ENCODE measurements at regions not wholly inside any gene's neighbourhood (a gene's known extent, or its start where the extent isn't known, plus 50 kb on each side); places are given as distances from the start of the nearest gene placed in this dataset.
A peak's percentile ranks its signal among the peaks of the same experiment; 100 is the strongest.

DNA sequence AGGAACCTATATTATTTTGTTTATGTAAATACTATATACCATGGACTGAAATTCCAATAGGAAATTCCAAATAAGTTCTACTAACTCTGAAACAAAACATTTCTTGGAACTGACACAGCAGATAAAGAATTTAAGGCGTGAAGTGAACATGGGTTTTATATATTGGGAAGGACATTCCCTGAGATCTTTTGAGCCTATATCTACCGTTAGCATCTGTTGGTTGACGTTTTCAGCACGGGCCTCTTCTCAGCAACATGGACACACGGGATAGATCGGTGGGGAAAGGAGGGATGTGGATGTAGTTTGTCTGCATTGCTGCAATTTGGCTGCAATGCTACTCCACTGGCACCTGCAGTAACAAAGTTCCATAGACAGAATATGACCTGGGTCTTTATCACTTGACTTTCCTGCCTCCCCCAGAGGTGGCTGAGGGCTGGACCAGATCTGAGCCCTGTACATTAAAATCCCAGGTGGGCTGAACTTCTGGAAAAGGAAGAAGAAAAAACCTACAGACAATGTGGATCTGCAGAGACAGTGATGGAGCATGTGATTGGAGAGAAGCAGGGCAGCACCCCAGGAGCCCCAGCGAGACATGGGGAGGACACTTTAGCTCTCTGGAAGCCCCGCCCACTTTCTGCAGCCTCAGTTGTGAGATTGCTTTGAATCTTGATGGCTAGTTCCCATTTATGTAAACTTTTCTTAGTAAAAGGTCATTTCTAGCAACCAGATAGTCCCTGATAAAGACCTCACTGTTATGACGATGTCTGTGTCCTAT, 91.2 kb upstream of the CPEB4 start (continued):
- TF ChIP-seq, protein P1, sequence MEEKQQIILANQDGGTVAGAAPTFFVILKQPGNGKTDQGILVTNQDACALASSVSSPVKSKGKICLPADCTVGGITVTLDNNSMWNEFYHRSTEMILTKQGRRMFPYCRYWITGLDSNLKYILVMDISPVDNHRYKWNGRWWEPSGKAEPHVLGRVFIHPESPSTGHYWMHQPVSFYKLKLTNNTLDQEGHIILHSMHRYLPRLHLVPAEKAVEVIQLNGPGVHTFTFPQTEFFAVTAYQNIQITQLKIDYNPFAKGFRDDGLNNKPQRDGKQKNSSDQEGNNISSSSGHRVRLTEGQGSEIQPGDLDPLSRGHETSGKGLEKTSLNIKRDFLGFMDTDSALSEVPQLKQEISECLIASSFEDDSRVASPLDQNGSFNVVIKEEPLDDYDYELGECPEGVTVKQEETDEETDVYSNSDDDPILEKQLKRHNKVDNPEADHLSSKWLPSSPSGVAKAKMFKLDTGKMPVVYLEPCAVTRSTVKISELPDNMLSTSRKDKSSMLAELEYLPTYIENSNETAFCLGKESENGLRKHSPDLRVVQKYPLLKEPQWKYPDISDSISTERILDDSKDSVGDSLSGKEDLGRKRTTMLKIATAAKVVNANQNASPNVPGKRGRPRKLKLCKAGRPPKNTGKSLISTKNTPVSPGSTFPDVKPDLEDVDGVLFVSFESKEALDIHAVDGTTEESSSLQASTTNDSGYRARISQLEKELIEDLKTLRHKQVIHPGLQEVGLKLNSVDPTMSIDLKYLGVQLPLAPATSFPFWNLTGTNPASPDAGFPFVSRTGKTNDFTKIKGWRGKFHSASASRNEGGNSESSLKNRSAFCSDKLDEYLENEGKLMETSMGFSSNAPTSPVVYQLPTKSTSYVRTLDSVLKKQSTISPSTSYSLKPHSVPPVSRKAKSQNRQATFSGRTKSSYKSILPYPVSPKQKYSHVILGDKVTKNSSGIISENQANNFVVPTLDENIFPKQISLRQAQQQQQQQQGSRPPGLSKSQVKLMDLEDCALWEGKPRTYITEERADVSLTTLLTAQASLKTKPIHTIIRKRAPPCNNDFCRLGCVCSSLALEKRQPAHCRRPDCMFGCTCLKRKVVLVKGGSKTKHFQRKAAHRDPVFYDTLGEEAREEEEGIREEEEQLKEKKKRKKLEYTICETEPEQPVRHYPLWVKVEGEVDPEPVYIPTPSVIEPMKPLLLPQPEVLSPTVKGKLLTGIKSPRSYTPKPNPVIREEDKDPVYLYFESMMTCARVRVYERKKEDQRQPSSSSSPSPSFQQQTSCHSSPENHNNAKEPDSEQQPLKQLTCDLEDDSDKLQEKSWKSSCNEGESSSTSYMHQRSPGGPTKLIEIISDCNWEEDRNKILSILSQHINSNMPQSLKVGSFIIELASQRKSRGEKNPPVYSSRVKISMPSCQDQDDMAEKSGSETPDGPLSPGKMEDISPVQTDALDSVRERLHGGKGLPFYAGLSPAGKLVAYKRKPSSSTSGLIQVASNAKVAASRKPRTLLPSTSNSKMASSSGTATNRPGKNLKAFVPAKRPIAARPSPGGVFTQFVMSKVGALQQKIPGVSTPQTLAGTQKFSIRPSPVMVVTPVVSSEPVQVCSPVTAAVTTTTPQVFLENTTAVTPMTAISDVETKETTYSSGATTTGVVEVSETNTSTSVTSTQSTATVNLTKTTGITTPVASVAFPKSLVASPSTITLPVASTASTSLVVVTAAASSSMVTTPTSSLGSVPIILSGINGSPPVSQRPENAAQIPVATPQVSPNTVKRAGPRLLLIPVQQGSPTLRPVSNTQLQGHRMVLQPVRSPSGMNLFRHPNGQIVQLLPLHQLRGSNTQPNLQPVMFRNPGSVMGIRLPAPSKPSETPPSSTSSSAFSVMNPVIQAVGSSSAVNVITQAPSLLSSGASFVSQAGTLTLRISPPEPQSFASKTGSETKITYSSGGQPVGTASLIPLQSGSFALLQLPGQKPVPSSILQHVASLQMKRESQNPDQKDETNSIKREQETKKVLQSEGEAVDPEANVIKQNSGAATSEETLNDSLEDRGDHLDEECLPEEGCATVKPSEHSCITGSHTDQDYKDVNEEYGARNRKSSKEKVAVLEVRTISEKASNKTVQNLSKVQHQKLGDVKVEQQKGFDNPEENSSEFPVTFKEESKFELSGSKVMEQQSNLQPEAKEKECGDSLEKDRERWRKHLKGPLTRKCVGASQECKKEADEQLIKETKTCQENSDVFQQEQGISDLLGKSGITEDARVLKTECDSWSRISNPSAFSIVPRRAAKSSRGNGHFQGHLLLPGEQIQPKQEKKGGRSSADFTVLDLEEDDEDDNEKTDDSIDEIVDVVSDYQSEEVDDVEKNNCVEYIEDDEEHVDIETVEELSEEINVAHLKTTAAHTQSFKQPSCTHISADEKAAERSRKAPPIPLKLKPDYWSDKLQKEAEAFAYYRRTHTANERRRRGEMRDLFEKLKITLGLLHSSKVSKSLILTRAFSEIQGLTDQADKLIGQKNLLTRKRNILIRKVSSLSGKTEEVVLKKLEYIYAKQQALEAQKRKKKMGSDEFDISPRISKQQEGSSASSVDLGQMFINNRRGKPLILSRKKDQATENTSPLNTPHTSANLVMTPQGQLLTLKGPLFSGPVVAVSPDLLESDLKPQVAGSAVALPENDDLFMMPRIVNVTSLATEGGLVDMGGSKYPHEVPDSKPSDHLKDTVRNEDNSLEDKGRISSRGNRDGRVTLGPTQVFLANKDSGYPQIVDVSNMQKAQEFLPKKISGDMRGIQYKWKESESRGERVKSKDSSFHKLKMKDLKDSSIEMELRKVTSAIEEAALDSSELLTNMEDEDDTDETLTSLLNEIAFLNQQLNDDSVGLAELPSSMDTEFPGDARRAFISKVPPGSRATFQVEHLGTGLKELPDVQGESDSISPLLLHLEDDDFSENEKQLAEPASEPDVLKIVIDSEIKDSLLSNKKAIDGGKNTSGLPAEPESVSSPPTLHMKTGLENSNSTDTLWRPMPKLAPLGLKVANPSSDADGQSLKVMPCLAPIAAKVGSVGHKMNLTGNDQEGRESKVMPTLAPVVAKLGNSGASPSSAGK (IDR thresholded peaks at IDR 0.05), result no peak
- TF ChIP-seq DPF2 (IDR thresholded peaks at IDR 0.05) (0 out of 2 replicates have a peak, but pooled peaks have one; percentile 25), CXXC5 (CRISPR knock-in tag; IDR thresholded peaks at IDR 0.05) (peak; percentile 34), ZNF354B (CRISPR knock-in tag; IDR thresholded peaks at IDR 0.05) (no peak), POU5F1 (IDR thresholded peaks at IDR 0.05; ENCODE audit: borderline replicate concordance, low read depth, low read length, partially characterized antibody) (no peak), C11orf30 (IDR thresholded peaks at IDR 0.05; ENCODE audit: low read depth) (0 out of 2 replicates have a peak, but pooled peaks have one; percentile 22), ZNF717 (CRISPR knock-in tag; IDR thresholded peaks at IDR 0.05) (no peak), SMAD4 (CRISPR knock-in tag; conservative IDR thresholded peaks at IDR 0.05) (0 out of 2 replicates have a peak, but pooled peaks have one; percentile 36)
- TF ChIP-seq, protein P2, sequence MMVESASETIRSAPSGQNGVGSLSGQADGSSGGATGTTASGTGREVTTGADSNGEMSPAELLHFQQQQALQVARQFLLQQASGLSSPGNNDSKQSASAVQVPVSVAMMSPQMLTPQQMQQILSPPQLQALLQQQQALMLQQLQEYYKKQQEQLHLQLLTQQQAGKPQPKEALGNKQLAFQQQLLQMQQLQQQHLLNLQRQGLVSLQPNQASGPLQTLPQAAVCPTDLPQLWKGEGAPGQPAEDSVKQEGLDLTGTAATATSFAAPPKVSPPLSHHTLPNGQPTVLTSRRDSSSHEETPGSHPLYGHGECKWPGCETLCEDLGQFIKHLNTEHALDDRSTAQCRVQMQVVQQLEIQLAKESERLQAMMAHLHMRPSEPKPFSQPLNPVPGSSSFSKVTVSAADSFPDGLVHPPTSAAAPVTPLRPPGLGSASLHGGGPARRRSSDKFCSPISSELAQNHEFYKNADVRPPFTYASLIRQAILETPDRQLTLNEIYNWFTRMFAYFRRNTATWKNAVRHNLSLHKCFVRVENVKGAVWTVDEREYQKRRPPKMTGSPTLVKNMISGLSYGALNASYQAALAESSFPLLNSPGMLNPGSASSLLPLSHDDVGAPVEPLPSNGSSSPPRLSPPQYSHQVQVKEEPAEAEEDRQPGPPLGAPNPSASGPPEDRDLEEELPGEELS (CRISPR knock-in tag; IDR thresholded peaks at IDR 0.05; ENCODE audit: borderline replicate concordance), result no peak
- TF ChIP-seq, protein P3, sequence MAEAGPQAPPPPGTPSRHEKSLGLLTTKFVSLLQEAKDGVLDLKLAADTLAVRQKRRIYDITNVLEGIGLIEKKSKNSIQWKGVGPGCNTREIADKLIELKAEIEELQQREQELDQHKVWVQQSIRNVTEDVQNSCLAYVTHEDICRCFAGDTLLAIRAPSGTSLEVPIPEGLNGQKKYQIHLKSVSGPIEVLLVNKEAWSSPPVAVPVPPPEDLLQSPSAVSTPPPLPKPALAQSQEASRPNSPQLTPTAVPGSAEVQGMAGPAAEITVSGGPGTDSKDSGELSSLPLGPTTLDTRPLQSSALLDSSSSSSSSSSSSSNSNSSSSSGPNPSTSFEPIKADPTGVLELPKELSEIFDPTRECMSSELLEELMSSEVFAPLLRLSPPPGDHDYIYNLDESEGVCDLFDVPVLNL (CRISPR knock-in tag; IDR thresholded peaks at IDR 0.05; ENCODE audit: low read depth), result no peak

Data from K562 (cell line).